Brain microvascular endothelial cell (primary cell): ENCODE measurements at regions not wholly inside any gene's neighbourhood (a gene's known extent, or its start where the extent isn't known, plus 50 kb on each side); places are given as distances from the start of the nearest gene placed in this dataset.

Experiments used
- DNase-seq: peaks from one replicate; pipeline ENCODE4 v3.0.0-alpha.2; 2020
- H3K27ac ChIP-seq: fragments of 250-450 bp; sonication (Bioruptor Pico); 2 replicates; pipeline ENCODE4 v1.5.1; 2020; ENCODE audit warnings: mild to moderate bottlenecking, moderate library complexity
- H3K27me3 ChIP-seq: fragments of 250-450 bp; sonication (Bioruptor Pico); replicated peaks from 2 replicates; pipeline ENCODE4 v1.5.1; 2020; ENCODE audit warnings: mild to moderate bottlenecking
- H3K36me3 ChIP-seq: fragments of 250-450 bp; sonication (Bioruptor Pico); replicated peaks from 2 replicates; pipeline ENCODE4 v1.5.1; 2020; ENCODE audit warnings: mild to moderate bottlenecking
- H3K4me3 ChIP-seq: 2 replicates; pipeline ENCODE4 v1.5.1; 2011; ENCODE audit warnings: low read depth, mild to moderate bottlenecking, control low read depth, low read length, moderate library complexity
- CTCF ChIP-seq: IDR thresholded peaks from 2 replicates; pipeline ENCODE4 v1.5.1; 2011; ENCODE audit warnings: low read depth, mild to moderate bottlenecking, moderate library complexity, low read length, control low read depth, inconsistent platforms; ENCODE audit errors: missing control alignments
- in situ Hi-C: cut with HindIII; loops from 2 replicates; pipeline ENCODE4 v1.10.0; 2017; ENCODE audit warnings: low sequenced_read_pairs, low pct_ligation_motif_present

- no peak overlapping the region for H3K27ac ChIP-seq
- in situ Hi-C loops: no loop called here
- no peak overlapping the region for H3K4me3 ChIP-seq
- TF ChIP-seq CTCF: no peak
- H3K36me3 ChIP-seq: no peaks in the 10 kb centered on the region
- no peaks in the 10 kb centered on the region for H3K27me3 ChIP-seq
- no peak for DNase-seq
Observed at GRCh38 chr5:86143837-86144236, 473.9 kb upstream of the COX7C start.

- in situ Hi-C loops: no loop called here
- TF ChIP-seq CTCF: no peak
- no peak overlapping the region for H3K4me3 ChIP-seq
- no peaks in the 10 kb centered on the region for H3K36me3 ChIP-seq
- no peaks in the 10 kb centered on the region for H3K27me3 ChIP-seq
- DNase-seq: no peak
- H3K27ac ChIP-seq: no peak overlapping the region
Observed at GRCh38 chr5:86152988-86153560, 464.7 kb upstream of the COX7C start.

GRCh38 chr5:86155796-86156195 is 461.9 kb upstream of the COX7C start:
- no peaks in the 10 kb centered on the region for H3K36me3 ChIP-seq
- in situ Hi-C loops: no loop called here

GRCh38 chr5:86170194-86170593 is 447.5 kb upstream of the COX7C start:
- Histone ChIP-seq H3K4me3 (no peak overlapping the region), H3K27me3 (no peaks in the 10 kb centered on the region), H3K27ac (no peak overlapping the region), H3K36me3 (no peaks in the 10 kb centered on the region)
- no peak for DNase-seq
- TF ChIP-seq CTCF: no peak
- in situ Hi-C loops: no loop called here

More at GRCh38 chr5:86155796-86156195, 461.9 kb upstream of the COX7C start:
- no peak for TF ChIP-seq CTCF
- no peak overlapping the region for H3K27ac ChIP-seq
- H3K27me3 ChIP-seq: no peaks in the 10 kb centered on the region
- DNase-seq: no peak
- no peak overlapping the region for H3K4me3 ChIP-seq

- no peak for TF ChIP-seq CTCF
- H3K36me3 ChIP-seq: no peaks in the 10 kb centered on the region
- in situ Hi-C loops: no loop called here
- H3K27me3 ChIP-seq: no peaks in the 10 kb centered on the region
- H3K27ac ChIP-seq: no peak overlapping the region
- no peak for DNase-seq
- no peak overlapping the region for H3K4me3 ChIP-seq
Observed at GRCh38 chr5:86175224-86175623, 442.5 kb upstream of the COX7C start.

- H3K36me3 ChIP-seq: no peaks in the 10 kb centered on the region
Observed at GRCh38 chr5:86199287-86199686, 418.5 kb upstream of the COX7C start.

More at GRCh38 chr5:86199287-86199686, 418.5 kb upstream of the COX7C start:
- TF ChIP-seq CTCF: no peak
- no peak overlapping the region for H3K4me3 ChIP-seq
- H3K27me3 ChIP-seq: no peaks in the 10 kb centered on the region
- H3K27ac ChIP-seq: no peak overlapping the region
- DNase-seq: no peak
- in situ Hi-C loops: no loop called here
